Gastroesophageal sphincter (tissue), 2 donors: ENCODE measurements at regions not wholly inside any gene's neighbourhood (a gene's known extent, or its start where the extent isn't known, plus 50 kb on each side); places are given as distances from the start of the nearest gene placed in this dataset.

Experiments used
- POLR2A ChIP-seq, 2 donors: fragments of 450-650 bp; IDR thresholded peaks; one replicate each; pipeline ENCODE4 v1.6.1; 2017; ENCODE audit warnings: antibody characterized with exemption in 2 of 2, mild to moderate bottlenecking in 2 of 2, moderate library complexity in 1 of 2
- POLR2AphosphoS5 ChIP-seq: sonication (generic); formaldehyde crosslinking; IDR thresholded peaks from one replicate; pipeline ENCODE4 v1.6.1; 2017; ENCODE audit warnings: antibody characterized with exemption

GRCh38 chr15:38111070-38111469 lies 141.6 kb upstream of the SPRED1 start:
- TF ChIP-seq POLR2A (IDR thresholded peaks at IDR 0.05), result no peak
- TF ChIP-seq POLR2AphosphoS5, result no peak
